HEK293 (cell line): ENCODE measurements at regions not wholly inside any gene's neighbourhood (a gene's known extent, or its start where the extent isn't known, plus 50 kb on each side); places are given as distances from the start of the nearest gene placed in this dataset.

Source experiments
- CTCF ChIA-PET: fragments of 350-600 bp; formaldehyde crosslinking; extraction: SDS; loops from one replicate; lab custom pipeline; 2021; ENCODE audit warnings: antibody characterized with exemption; lab: Yijun Ruan, JAX
- POLR2A ChIA-PET: fragments of 300-600 bp; formaldehyde crosslinking; extraction: SDS; loops from one replicate; lab custom pipeline; 2020; ENCODE audit warnings: antibody characterized with exemption, inconsistent platforms; lab: Yijun Ruan, JAX
- H3K27ac ChIP-seq: fragments of 200-500 bp; sonication (Bioruptor generic); 2 replicates; pipeline ENCODE4 v1.5.1; 2014; ENCODE audit warnings: low read depth, low read length, control low read depth, inconsistent platforms; ENCODE audit errors: extremely low read depth
- H3K36me3 ChIP-seq, 2 experiments: fragments of 200-500 bp in 1 of 2; sonication (Bioruptor generic) in 1 of 2; 1 replicate in 1 of 2; 2 replicates in 1 of 2; pipeline ENCODE4 v1.5.1; 2014 to 2017; ENCODE audit warnings: inconsistent platforms in 2 of 2, low read length in 2 of 2; ENCODE audit not compliant: control insufficient read depth in 2 of 2, insufficient read depth in 1 of 2
- H3K4me1 ChIP-seq: fragments of 200-500 bp; sonication (Bioruptor generic); 2 replicates; pipeline ENCODE4 v1.5.1; 2014; ENCODE audit warnings: mild to moderate bottlenecking, low read length, inconsistent platforms; ENCODE audit not compliant: control insufficient read depth, insufficient read depth
- H3K4me3 ChIP-seq: 2 replicates; pipeline ENCODE4 v1.5.1; 2011; ENCODE audit warnings: low read depth, mild to moderate bottlenecking, control low read depth, low read length, moderate library complexity
- H3K9me3 ChIP-seq: fragments of 200-500 bp; sonication (Bioruptor generic); 2 replicates; pipeline ENCODE4 v1.5.1; 2014; ENCODE audit warnings: low read depth, low read length, inconsistent platforms; ENCODE audit not compliant: control insufficient read depth, insufficient read depth
- CTCF ChIP-seq: fragments of 450-650 bp; formaldehyde crosslinking; IDR thresholded peaks from 2 replicates; pipeline ENCODE4 v1.5.1; 2016; ENCODE audit warnings: missing biosample characterization, missing genetic modification characterization
- KLF16 ChIP-seq: fragments of 450-650 bp; formaldehyde crosslinking; IDR thresholded peaks from 2 replicates; pipeline ENCODE4 v1.5.1; 2017; ENCODE audit warnings: missing biosample characterization, missing genetic modification characterization
- PATZ1 ChIP-seq: fragments of 450-650 bp; formaldehyde crosslinking; IDR thresholded peaks from 2 replicates; pipeline ENCODE4 v1.5.1; 2016; ENCODE audit warnings: missing biosample characterization, missing genetic modification characterization
- PRDM2 ChIP-seq: fragments of 450-650 bp; formaldehyde crosslinking; IDR thresholded peaks from 2 replicates; pipeline ENCODE4 v1.5.1; 2016; ENCODE audit warnings: missing biosample characterization, missing genetic modification characterization, borderline replicate concordance
- ZBTB10 ChIP-seq: fragments of 450-650 bp; formaldehyde crosslinking; IDR thresholded peaks from 2 replicates; pipeline ENCODE4 v1.5.1; 2016; ENCODE audit warnings: missing biosample characterization, missing genetic modification characterization
- ZBTB26 ChIP-seq: fragments of 450-650 bp; formaldehyde crosslinking; optimal IDR thresholded peaks from 2 replicates; pipeline ENCODE3; 2016; ENCODE audit warnings: missing biosample characterization, mild to moderate bottlenecking, missing genetic modification characterization
- ZNF280D ChIP-seq: fragments of 450-650 bp; formaldehyde crosslinking; IDR thresholded peaks from 2 replicates; pipeline ENCODE4 v1.5.1; 2016; ENCODE audit warnings: missing biosample characterization, missing genetic modification characterization
- ZNF335 ChIP-seq: fragments of 450-650 bp; formaldehyde crosslinking; conservative IDR thresholded peaks from 2 replicates; pipeline ENCODE4 v1.5.1; 2016; ENCODE audit warnings: missing biosample characterization, missing genetic modification characterization
- ZNF518A ChIP-seq: fragments of 450-650 bp; formaldehyde crosslinking; conservative IDR thresholded peaks from 2 replicates; pipeline ENCODE4 v1.5.1; 2016; ENCODE audit warnings: low read depth, missing biosample characterization, missing genetic modification characterization
- ZNF670 ChIP-seq: fragments of 450-650 bp; formaldehyde crosslinking; IDR thresholded peaks from 2 replicates; pipeline ENCODE4 v1.5.1; 2016; ENCODE audit warnings: missing biosample characterization, missing genetic modification characterization, low read depth
- ZXDB ChIP-seq: fragments of 450-650 bp; formaldehyde crosslinking; IDR thresholded peaks from 2 replicates; pipeline ENCODE4 v1.5.1; 2016; ENCODE audit warnings: missing biosample characterization, missing genetic modification characterization

GRCh38 chr20:11375966-11376365 lies 541.7 kb upstream of the BTBD3 start:
- Histone ChIP-seq H3K4me1 (peaks cover 7% of the 10 kb centered on the region), H3K4me3 (no peak overlapping the region), H3K9me3 (no peaks in the 10 kb centered on the region), H3K36me3 (no peaks in the 10 kb centered on the region), H3K27ac (no peak overlapping the region)
- ChIA-PET POLR2A (no interaction called here), CTCF (no interaction called here)
- TF ChIP-seq ZBTB10 (tag by site-specific recombination) = no peak
- TF ChIP-seq KLF16 (tag by site-specific recombination) = no peak
- no peak for TF ChIP-seq ZBTB26 (tag by site-specific recombination)
- TF ChIP-seq CTCF (tag by site-specific recombination) = no peak
- TF ChIP-seq ZXDB (tag by site-specific recombination) = no peak
- no peak for TF ChIP-seq ZNF518A (tag by site-specific recombination)
- TF ChIP-seq ZNF670 (tag by site-specific recombination) = no peak

- Histone ChIP-seq H3K27ac (no peak overlapping the region), H3K4me3 (no peak overlapping the region), H3K4me1 (peaks cover 7% of the 10 kb centered on the region), H3K36me3 (no peaks in the 10 kb centered on the region), H3K9me3 (no peaks in the 10 kb centered on the region)
- POLR2A ChIA-PET = no interaction called here
- CTCF ChIA-PET = interaction anchor here (0.6 kb wide), 1 partner anchor 419 kb away, joined by 4 read pairs; no protein-coding TSS in a partner anchor
- TF ChIP-seq ZNF335 (tag by site-specific recombination) (no peak), PRDM2 (no peak), ZNF280D (no peak), PATZ1 (tag by site-specific recombination) (no peak)
These were observed 541.3 kb upstream of the BTBD3 start for GRCh38 chr20:11376420-11376819.
